B cell (primary cell): ENCODE measurements at regions not wholly inside any gene's neighbourhood (a gene's known extent, or its start where the extent isn't known, plus 50 kb on each side); places are given as distances from the start of the nearest gene placed in this dataset.

ENCODE experiments used
- ATAC-seq: fragments of 200-7000 bp; cut with Tn5 transposase; one replicate; pipeline ENCODE4 v1.10.0; 2021; ENCODE audit warnings: low read depth, mild to moderate bottlenecking, moderate number of reproducible peaks, moderate library complexity
- CTCF ChIA-PET: fragments of 350-600 bp; sonication (Branson Sonifier 250); formaldehyde crosslinking; loops from one replicate; lab custom pipeline; 2021; ENCODE audit warnings: antibody characterized with exemption, inconsistent platforms; lab: Charles Lee
- POLR2A ChIA-PET: fragments of 350-600 bp; sonication (Branson Sonifier 250); formaldehyde crosslinking; loops from one replicate; lab custom pipeline; 2021; ENCODE audit warnings: antibody characterized with exemption; lab: Charles Lee
- DNase-seq: peaks from one replicate; pipeline ENCODE4 v3.0.0; 2013
- H2AFZ ChIP-seq: 2 replicates; pipeline ENCODE4 v1.6.1; 2012; ENCODE audit warnings: mild to moderate bottlenecking, low read depth, low read length; ENCODE audit not compliant: insufficient read depth, poor library complexity, severe bottlenecking
- H3K27ac ChIP-seq, 2 donors: 1 replicate in 1 of 2; 2 replicates in 1 of 2; pipeline ENCODE4 v1.5.1; 2012 to 2013; ENCODE audit warnings: low read length in 2 of 2, mild to moderate bottlenecking in 2 of 2, moderate library complexity in 1 of 2
- H3K27me3 ChIP-seq, 4 experiments: fragments of 200-600 bp in 1 of 4; sonication (generic) in 1 of 4; replicated peaks in 1 of 4; 1 replicate in 2 of 4; 2 replicates in 2 of 4; pipeline versions ENCODE4 v1.6.1 to v1.7.0; 2013 to 2016; ENCODE audit warnings: low read length in 3 of 4, mild to moderate bottlenecking in 2 of 4, mixed read lengths in 1 of 4, moderate library complexity in 1 of 4; ENCODE audit not compliant: insufficient read depth in 4 of 4, control insufficient read depth in 3 of 4; ENCODE audit errors: control extremely low read depth in 1 of 4
- H3K36me3 ChIP-seq, 2 experiments: replicated peaks in 1 of 2; 1 replicate in 1 of 2; 2 replicates in 1 of 2; pipeline versions ENCODE4 v1.6.1 to v1.7.1; 2013; ENCODE audit warnings: low read length in 1 of 2; ENCODE audit not compliant: insufficient read depth in 2 of 2, control insufficient read depth in 1 of 2; ENCODE audit errors: control extremely low read depth in 1 of 2, extremely low read depth in 1 of 2
- H3K4me1 ChIP-seq, 2 donors: fragments of 200-600 bp in 1 of 2; sonication (generic) in 1 of 2; 1 replicate in 1 of 2; 2 replicates in 1 of 2; pipeline versions ENCODE4 v1.5.1 to v1.6.1; 2013 to 2017; ENCODE audit warnings: low read length in 2 of 2; ENCODE audit not compliant: control insufficient read depth in 2 of 2, insufficient read depth in 2 of 2
- H3K4me2 ChIP-seq: replicated peaks from 2 replicates; pipeline ENCODE3; 2012; ENCODE audit warnings: mild to moderate bottlenecking, low read depth, low read length; ENCODE audit not compliant: poor library complexity, severe bottlenecking
- H3K4me3 ChIP-seq, 5 experiments: fragments of 200-600 bp in 1 of 5; sonication (generic) in 1 of 5; 1 replicate in 3 of 5; 2 replicates in 2 of 5; pipeline versions ENCODE4 v1.5.1 to v1.7.0; 2011 to 2016; ENCODE audit warnings: low read length in 4 of 5, mild to moderate bottlenecking in 4 of 5, low read depth in 2 of 5, control low read depth in 1 of 5, moderate library complexity in 1 of 5; ENCODE audit not compliant: insufficient read depth in 1 of 5; ENCODE audit errors: control extremely low read depth in 1 of 5, extremely low read depth in 1 of 5
- H3K79me2 ChIP-seq: fragments of 200-600 bp; sonication (generic); one replicate; pipeline ENCODE4 v1.6.0; 2016; ENCODE audit warnings: low read length; ENCODE audit not compliant: control insufficient read depth, insufficient read depth
- H3K9ac ChIP-seq: fragments of 200-600 bp; sonication (generic); 2 replicates; pipeline ENCODE4 v1.6.1; 2017; ENCODE audit warnings: mild to moderate bottlenecking, low read length, moderate library complexity
- H3K9me3 ChIP-seq, 3 donors: one replicate each; pipeline versions ENCODE4 v1.6.1 to v1.7.1; 2013; ENCODE audit warnings: low read length in 2 of 3; ENCODE audit not compliant: control insufficient read depth in 2 of 3, insufficient read depth in 1 of 3; ENCODE audit errors: control extremely low read depth in 1 of 3
- H4K20me1 ChIP-seq: 2 replicates; pipeline ENCODE4 v1.6.0; 2012; ENCODE audit warnings: mild to moderate bottlenecking, low read length; ENCODE audit not compliant: insufficient read depth, control insufficient read depth, poor library complexity, severe bottlenecking
- H3K27ac Mint-ChIP-seq: one replicate; pipeline ENCODE4 v1.8.0; 2021; ENCODE audit warnings: mixed read lengths
- H3K27me3 Mint-ChIP-seq: one replicate; pipeline ENCODE4 v1.8.0; 2021; ENCODE audit warnings: mixed read lengths
- H3K4me1 Mint-ChIP-seq: one replicate; pipeline ENCODE4 v1.8.0; 2021; ENCODE audit warnings: mixed read lengths
- H3K4me3 Mint-ChIP-seq: one replicate; pipeline ENCODE4 v1.8.0; 2021; ENCODE audit warnings: mixed read lengths
- H3K9me3 Mint-ChIP-seq: one replicate; pipeline ENCODE4 v1.8.0; 2022; ENCODE audit warnings: mixed read lengths; ENCODE audit not compliant: insufficient read depth
- EZH2 ChIP-seq: IDR thresholded peaks from 2 replicates; pipeline ENCODE4 v1.6.1; 2012; ENCODE audit warnings: borderline replicate concordance, low read depth, mild to moderate bottlenecking, moderate library complexity, low read length; ENCODE audit not compliant: insufficient read depth, poor library complexity, severe bottlenecking
- WGBS: methylation state at CpG from one replicate; pipeline ENCODE4 v1.1.5; 2013; ENCODE audit warnings: missing lambda C conversion rate; ENCODE audit not compliant: insufficient coverage; 5-methylcytosine and 5-hydroxymethylcytosine counted together
- intact Hi-C: fragments of 100-400 bp; cut with micrococcal nuclease; formaldehyde crosslinking; loops from one replicate; pipeline ENCODE4 v1.10.0; 2022
- TF ChIP-seq, protein P1 (sequence below): fragments of 200-600 bp; IDR thresholded peaks from one replicate; pipeline ENCODE4 v1.8.0; 2022; ENCODE audit warnings: antibody characterized with exemption, mild to moderate bottlenecking

DNA sequence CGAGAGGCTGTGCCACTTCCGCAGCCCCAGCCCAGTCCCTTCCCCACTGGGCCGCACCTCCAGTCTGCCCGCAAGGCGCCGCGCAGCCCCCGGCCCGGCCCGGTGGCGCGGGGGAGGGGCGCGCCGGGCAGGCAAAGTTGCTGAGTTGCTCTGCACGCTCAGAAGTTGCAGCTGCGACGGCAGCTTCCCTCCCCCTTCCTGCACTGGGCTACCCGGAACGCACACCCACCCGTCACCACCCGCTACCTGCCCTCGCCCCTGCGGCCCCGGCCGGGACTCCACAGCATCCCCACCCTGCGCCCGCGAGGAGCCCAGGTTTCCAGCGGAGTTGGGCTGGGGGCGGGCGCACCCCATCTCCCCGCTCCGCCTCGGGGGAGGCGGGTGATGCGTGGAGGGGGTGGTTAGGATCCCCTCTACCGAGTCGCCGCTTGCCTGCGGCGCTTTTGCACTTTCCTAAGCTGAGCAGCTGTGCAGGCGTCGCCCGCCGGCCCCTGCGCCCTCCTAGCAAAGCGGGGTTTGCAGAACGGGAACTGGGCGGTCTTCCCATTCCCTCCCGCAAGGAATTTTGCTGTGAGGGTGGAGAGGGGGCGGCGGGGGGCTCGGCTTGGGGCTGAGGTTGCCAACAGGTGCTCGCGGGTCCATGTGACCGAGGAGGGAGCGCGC is 55.9 kb upstream of the RREB1 start:
- H3K36me3 ChIP-seq, result no peaks in the 10 kb centered on the region
- H3K27ac ChIP-seq, result peak overlapping the region in 1 of 2 donors; percentile 23
- DNase-seq (peak; percentile 74), ATAC-seq (peak; percentile 78)
- H3K79me2 ChIP-seq, result no peaks in the 10 kb centered on the region
- under 1% methylated on average over 42 of the region's 59 CpGs for WGBS
- H2AFZ ChIP-seq, result peak overlapping the region; percentile 89
- peaks cover 14 to 16% of the 10 kb centered on the region in 2 donors for H3K4me1 ChIP-seq
- H3K9me3 ChIP-seq, result no peaks in the 10 kb centered on the region
- H3K9ac ChIP-seq, result peak overlapping the region; percentile 71
- H3K27ac Mint-ChIP-seq, result peak overlapping the region; percentile 65
- peaks cover 17% of the 10 kb centered on the region for H3K4me1 Mint-ChIP-seq
- intact Hi-C loops, result loop anchor here (2.0 to 5.0 kb wide), 4 partner anchors 21 to 440 kb away; partner anchors contain the start of gene RREB1
- peak overlapping the region; percentile 82 for H3K4me2 ChIP-seq
- H3K9me3 Mint-ChIP-seq, result no peaks in the 10 kb centered on the region
- no peaks in the 10 kb centered on the region for H3K27me3 ChIP-seq
- H4K20me1 ChIP-seq, result no peaks in the 10 kb centered on the region
- TF ChIP-seq, protein P1, sequence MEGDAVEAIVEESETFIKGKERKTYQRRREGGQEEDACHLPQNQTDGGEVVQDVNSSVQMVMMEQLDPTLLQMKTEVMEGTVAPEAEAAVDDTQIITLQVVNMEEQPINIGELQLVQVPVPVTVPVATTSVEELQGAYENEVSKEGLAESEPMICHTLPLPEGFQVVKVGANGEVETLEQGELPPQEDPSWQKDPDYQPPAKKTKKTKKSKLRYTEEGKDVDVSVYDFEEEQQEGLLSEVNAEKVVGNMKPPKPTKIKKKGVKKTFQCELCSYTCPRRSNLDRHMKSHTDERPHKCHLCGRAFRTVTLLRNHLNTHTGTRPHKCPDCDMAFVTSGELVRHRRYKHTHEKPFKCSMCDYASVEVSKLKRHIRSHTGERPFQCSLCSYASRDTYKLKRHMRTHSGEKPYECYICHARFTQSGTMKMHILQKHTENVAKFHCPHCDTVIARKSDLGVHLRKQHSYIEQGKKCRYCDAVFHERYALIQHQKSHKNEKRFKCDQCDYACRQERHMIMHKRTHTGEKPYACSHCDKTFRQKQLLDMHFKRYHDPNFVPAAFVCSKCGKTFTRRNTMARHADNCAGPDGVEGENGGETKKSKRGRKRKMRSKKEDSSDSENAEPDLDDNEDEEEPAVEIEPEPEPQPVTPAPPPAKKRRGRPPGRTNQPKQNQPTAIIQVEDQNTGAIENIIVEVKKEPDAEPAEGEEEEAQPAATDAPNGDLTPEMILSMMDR, result no peak
- TF ChIP-seq EZH2, result no peak
- peak overlapping the region; percentile 16 to 69 (median 58) for H3K4me3 ChIP-seq
- ChIA-PET POLR2A (interaction anchor here (0.5 to 0.9 kb wide), 2 partner anchors 175 to 463 kb away, joined by 3 to 5 read pairs; partner anchors contain the start of gene LY86), CTCF (interaction anchor here (0.8 to 1.7 kb wide), 2 partner anchors 34 to 187 kb away, joined by 3 to 5 read pairs; no protein-coding TSS in a partner anchor)
- H3K4me3 Mint-ChIP-seq, result peak overlapping the region; percentile 86
- H3K27me3 Mint-ChIP-seq, result no peaks in the 10 kb centered on the region
